ENCODE measurements at regions not wholly inside any gene's neighbourhood (a gene's known extent, or its start where the extent isn't known, plus 50 kb on each side); places are given as distances from the start of the nearest gene placed in this dataset.

DNA sequence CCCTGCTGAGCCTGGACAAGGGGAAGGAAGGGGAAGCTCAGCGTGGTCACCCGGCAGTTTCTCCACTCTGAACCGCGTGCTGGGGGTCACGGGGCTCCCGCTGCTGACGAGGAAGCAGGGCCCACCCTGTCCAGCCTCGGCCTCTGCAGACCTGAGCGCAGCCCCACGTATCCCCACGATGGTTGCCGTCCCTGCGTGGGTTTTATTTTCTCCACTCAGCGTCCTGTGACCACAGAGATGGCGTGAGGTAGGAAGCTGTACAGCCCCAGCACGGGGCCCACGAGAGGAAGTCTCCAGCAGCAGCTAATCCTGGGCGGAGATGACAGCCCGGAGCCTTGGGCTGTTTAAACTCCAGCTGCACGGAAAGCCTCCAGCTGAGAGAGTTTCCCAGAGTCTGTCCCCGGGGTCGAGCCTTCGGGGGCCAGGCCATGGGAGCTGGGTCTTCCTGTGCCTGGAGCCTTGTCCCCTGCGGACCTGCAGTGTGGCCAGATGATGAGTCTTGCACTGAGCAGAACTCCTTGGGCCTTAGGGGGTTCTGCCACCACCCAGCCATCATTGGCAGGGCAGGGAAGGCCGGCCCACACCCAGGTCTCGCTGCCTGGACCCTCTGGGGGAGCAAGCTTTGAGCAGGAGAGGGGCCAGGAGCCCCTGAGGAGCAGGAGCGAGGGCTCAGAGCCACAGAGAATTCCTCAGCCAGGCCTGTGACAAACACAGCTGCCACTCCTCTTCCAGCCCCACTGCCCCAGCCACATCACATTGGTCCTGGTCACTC is 72.8 kb upstream of the FAM20C start:
- H3K27me3 ChIP-seq (ENCODE audit: control insufficient read depth, insufficient read depth, low read length), result no peaks in the 10 kb centered on the region
- H3K9ac ChIP-seq (ENCODE audit: low read length in 3 of 3), result no peak overlapping the region
- no peak overlapping the region for H3K4me3 ChIP-seq (ENCODE audit: low read length in 3 of 3)
- H3K36me3 ChIP-seq (ENCODE audit: control insufficient read depth in 2 of 3, insufficient read depth in 3 of 3, low read length in 3 of 3), result no peaks in the 10 kb centered on the region
- FAIRE-seq, result no peak
- intact Hi-C loops (cut with DNase I), result no loop called here
- peak in 2 of 5 donors; percentile 43 to 83 for DNase-seq
- peaks cover 0 to 11% (median 6%) of the 10 kb centered on the region in 3 donors for H3K4me1 ChIP-seq (ENCODE audit: control insufficient read depth in 2 of 3, insufficient read depth in 2 of 3, low read depth in 1 of 3, low read length in 3 of 3)
- H3K9me3 ChIP-seq (ENCODE audit: control insufficient read depth in 2 of 3, insufficient read depth in 1 of 3, low read length in 3 of 3), result no peaks in the 10 kb centered on the region
- TF ChIP-seq, protein P1, sequence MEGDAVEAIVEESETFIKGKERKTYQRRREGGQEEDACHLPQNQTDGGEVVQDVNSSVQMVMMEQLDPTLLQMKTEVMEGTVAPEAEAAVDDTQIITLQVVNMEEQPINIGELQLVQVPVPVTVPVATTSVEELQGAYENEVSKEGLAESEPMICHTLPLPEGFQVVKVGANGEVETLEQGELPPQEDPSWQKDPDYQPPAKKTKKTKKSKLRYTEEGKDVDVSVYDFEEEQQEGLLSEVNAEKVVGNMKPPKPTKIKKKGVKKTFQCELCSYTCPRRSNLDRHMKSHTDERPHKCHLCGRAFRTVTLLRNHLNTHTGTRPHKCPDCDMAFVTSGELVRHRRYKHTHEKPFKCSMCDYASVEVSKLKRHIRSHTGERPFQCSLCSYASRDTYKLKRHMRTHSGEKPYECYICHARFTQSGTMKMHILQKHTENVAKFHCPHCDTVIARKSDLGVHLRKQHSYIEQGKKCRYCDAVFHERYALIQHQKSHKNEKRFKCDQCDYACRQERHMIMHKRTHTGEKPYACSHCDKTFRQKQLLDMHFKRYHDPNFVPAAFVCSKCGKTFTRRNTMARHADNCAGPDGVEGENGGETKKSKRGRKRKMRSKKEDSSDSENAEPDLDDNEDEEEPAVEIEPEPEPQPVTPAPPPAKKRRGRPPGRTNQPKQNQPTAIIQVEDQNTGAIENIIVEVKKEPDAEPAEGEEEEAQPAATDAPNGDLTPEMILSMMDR (IDR thresholded peaks at IDR 0.05; ENCODE audit: borderline replicate concordance, extremely low read depth, insufficient read depth), result no peak
- peak overlapping the region in 1 of 2 donors; percentile 57 for H3K27ac ChIP-seq (ENCODE audit: low read depth in 2 of 2, low read length in 2 of 2)

DNA sequence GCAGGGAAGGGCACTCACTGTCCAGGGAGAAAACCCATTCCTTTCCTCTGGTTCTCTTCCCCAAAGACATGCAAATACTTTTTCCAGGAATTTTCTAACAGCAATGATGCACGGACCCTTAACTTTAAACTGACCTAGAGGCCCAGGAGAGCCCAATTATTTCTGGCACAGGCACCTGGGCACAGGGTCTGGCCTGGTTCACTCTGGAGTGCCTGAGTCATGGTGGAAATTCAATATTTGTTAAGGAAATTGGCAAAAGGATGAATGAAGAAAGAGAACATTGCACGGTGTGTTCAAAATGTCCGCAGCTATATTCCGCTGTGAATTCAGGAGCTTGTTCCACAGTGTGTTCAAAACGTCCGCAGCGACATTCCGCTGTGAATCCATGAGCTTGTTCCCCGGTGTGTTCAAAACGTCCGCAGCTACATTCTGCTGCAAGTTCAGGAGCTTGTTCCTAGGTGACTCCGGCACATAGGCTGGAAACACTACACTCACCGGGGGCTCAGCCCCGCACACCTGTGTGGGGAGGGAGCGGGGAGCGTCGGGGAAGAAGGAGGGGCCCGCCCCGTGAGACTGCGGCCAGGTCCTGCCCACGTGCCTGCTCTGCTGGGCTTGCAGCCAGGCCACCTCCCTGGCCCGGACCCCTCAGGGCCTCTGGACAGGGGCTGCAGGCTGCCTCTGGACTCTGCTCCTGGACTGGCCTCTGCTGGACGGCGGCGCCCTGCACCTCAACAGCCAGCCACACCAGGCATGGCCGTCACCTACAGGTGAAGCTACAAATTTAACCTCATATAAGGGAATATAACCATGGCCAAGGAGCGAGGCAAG is 72.0 kb upstream of the FAM20C start:
- no peaks in the 10 kb centered on the region for H3K9me3 ChIP-seq (ENCODE audit: control insufficient read depth in 2 of 3, insufficient read depth in 1 of 3, low read length in 3 of 3)
- H3K9ac ChIP-seq (ENCODE audit: low read length in 3 of 3), result peak overlapping the region in 1 of 3 donors; percentile 58
- DNase-seq, result peak in 4 of 5 donors; percentile 35 to 69 (median 53)
- H3K27ac ChIP-seq (ENCODE audit: low read depth in 2 of 2, low read length in 2 of 2), result no peak overlapping the region
- TF ChIP-seq, protein P1 (IDR thresholded peaks at IDR 0.05; ENCODE audit: borderline replicate concordance, extremely low read depth, insufficient read depth), result peak; percentile 40
- FAIRE-seq, result no peak
- H3K36me3 ChIP-seq (ENCODE audit: control insufficient read depth in 2 of 3, insufficient read depth in 3 of 3, low read length in 3 of 3), result no peaks in the 10 kb centered on the region
- intact Hi-C loops (cut with DNase I), result no loop called here
- peak overlapping the region in 1 of 3 donors; percentile 27 for H3K4me3 ChIP-seq (ENCODE audit: low read length in 3 of 3)
- H3K4me1 ChIP-seq (ENCODE audit: control insufficient read depth in 2 of 3, insufficient read depth in 2 of 3, low read depth in 1 of 3, low read length in 3 of 3), result peaks cover 0 to 11% (median 6%) of the 10 kb centered on the region in 3 donors
- H3K27me3 ChIP-seq (ENCODE audit: control insufficient read depth, insufficient read depth, low read length), result no peaks in the 10 kb centered on the region

- H3K4me3 ChIP-seq (ENCODE audit: low read length in 3 of 3), result peak overlapping the region in 1 of 3 donors; percentile 27
- H3K27ac ChIP-seq (ENCODE audit: low read depth in 2 of 2, low read length in 2 of 2), result no peak overlapping the region
- no peaks in the 10 kb centered on the region for H3K9me3 ChIP-seq (ENCODE audit: control insufficient read depth in 2 of 3, insufficient read depth in 1 of 3, low read length in 3 of 3)
- H3K27me3 ChIP-seq (ENCODE audit: control insufficient read depth, insufficient read depth, low read length), result no peaks in the 10 kb centered on the region
- peaks cover 0 to 11% (median 6%) of the 10 kb centered on the region in 3 donors for H3K4me1 ChIP-seq (ENCODE audit: control insufficient read depth in 2 of 3, insufficient read depth in 2 of 3, low read depth in 1 of 3, low read length in 3 of 3)
- FAIRE-seq (no peak), DNase-seq (peak in 1 of 5 donors; percentile 61)
- TF ChIP-seq, protein P1 (IDR thresholded peaks at IDR 0.05; ENCODE audit: borderline replicate concordance, extremely low read depth, insufficient read depth), result no peak
- intact Hi-C loops (cut with DNase I), result no loop called here
- no peaks in the 10 kb centered on the region for H3K36me3 ChIP-seq (ENCODE audit: control insufficient read depth in 2 of 3, insufficient read depth in 3 of 3, low read length in 3 of 3)
- H3K9ac ChIP-seq (ENCODE audit: low read length in 3 of 3), result peak overlapping the region in 1 of 3 donors; percentile 58
These were observed 71.2 kb upstream of the FAM20C start for GRCh38 chr7:121002-121785.
